ENCODE measurements at regions not wholly inside any gene's neighbourhood (a gene's known extent, or its start where the extent isn't known, plus 50 kb on each side); places are given as distances from the start of the nearest gene placed in this dataset.

DNA sequence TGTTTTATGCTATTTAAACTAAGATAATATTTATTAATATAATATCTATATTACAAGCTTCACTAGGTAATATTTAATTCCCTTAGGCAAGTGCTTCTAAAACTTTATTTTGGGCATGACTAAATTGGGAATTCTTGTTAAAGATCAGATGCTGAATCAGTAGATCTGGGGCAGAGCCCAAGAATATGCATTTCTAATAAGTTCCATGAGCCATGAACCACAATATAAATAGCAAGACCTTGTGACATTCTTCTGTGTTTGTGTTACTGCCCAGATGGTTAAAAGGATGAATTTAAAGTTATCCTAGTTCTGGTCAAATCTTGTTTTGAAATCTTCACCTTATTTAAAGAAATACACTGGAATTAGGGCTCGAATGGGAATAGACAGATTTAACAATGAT, 258.4 kb upstream of the CACNA2D1 start:
- Mint-ChIP-seq H3K27me3 (ENCODE audit: unreplicated experiment) (no peaks in the 10 kb centered on the region), H3K36me3 (ENCODE audit: low read depth, unreplicated experiment) (no peaks in the 10 kb centered on the region), H3K4me3 (ENCODE audit: unreplicated experiment) (no peak overlapping the region), H3K9me3 (ENCODE audit: unreplicated experiment) (no peaks in the 10 kb centered on the region), H3K27ac (ENCODE audit: unreplicated experiment) (no peak overlapping the region), H3K4me1 (ENCODE audit: unreplicated experiment) (no peaks in the 10 kb centered on the region)
- no peak for DNase-seq (ENCODE audit: low spot score)
- TF ChIP-seq, protein P1, sequence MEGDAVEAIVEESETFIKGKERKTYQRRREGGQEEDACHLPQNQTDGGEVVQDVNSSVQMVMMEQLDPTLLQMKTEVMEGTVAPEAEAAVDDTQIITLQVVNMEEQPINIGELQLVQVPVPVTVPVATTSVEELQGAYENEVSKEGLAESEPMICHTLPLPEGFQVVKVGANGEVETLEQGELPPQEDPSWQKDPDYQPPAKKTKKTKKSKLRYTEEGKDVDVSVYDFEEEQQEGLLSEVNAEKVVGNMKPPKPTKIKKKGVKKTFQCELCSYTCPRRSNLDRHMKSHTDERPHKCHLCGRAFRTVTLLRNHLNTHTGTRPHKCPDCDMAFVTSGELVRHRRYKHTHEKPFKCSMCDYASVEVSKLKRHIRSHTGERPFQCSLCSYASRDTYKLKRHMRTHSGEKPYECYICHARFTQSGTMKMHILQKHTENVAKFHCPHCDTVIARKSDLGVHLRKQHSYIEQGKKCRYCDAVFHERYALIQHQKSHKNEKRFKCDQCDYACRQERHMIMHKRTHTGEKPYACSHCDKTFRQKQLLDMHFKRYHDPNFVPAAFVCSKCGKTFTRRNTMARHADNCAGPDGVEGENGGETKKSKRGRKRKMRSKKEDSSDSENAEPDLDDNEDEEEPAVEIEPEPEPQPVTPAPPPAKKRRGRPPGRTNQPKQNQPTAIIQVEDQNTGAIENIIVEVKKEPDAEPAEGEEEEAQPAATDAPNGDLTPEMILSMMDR (IDR thresholded peaks at IDR 0.05; ENCODE audit: unreplicated experiment) = no peak

DNA sequence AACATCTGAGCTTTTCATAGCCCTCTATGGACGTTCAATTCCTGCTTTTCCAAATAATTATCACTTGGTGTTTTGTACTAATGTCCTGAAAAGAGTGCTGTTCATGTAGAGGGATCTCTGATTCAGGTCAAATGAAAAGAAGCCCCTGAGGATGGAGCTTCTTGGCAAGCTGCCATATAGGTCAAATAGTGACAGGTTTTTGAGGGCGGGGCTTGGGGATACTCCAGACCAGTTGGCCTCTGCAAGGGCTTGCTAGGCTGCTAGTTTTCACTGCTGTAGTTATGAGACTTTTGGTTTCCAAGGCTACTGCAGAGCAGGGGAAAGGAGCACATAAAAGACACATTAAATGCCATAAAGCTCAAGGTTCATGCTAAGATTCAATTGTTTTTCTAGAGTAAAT, 257.2 kb upstream of the CACNA2D1 start:
- Mint-ChIP-seq H3K9me3 (ENCODE audit: unreplicated experiment) (no peaks in the 10 kb centered on the region), H3K4me3 (ENCODE audit: unreplicated experiment) (no peak overlapping the region), H3K36me3 (ENCODE audit: low read depth, unreplicated experiment) (no peaks in the 10 kb centered on the region), H3K4me1 (ENCODE audit: unreplicated experiment) (no peaks in the 10 kb centered on the region), H3K27me3 (ENCODE audit: unreplicated experiment) (no peaks in the 10 kb centered on the region), H3K27ac (ENCODE audit: unreplicated experiment) (no peak overlapping the region)
- DNase-seq (ENCODE audit: low spot score) = no peak
- TF ChIP-seq, protein P1 (IDR thresholded peaks at IDR 0.05; ENCODE audit: unreplicated experiment) = no peak

DNA sequence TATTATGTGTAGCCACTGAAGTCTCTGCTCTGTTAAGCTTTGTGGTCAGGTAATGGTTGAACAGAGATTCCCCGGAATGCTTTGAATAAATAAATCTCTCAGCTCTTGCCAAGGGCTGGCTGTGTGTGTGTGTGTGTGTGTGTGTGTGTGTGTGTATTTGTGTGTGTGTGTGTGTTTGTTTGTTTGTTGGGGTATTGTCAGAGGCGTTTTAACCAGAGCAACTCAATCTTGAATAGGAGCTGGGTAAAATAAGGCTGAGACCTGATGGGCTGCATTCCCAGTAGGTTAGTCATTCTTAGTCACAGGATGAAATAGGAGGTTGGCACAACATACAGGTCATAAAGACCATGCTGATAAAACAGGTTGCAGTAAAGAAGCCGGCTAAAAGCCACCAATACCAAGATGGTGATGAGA, 256.2 kb upstream of the CACNA2D1 start:
- Mint-ChIP-seq H3K4me1 (ENCODE audit: unreplicated experiment) (no peaks in the 10 kb centered on the region), H3K27ac (ENCODE audit: unreplicated experiment) (no peak overlapping the region), H3K9me3 (ENCODE audit: unreplicated experiment) (no peaks in the 10 kb centered on the region), H3K4me3 (ENCODE audit: unreplicated experiment) (no peak overlapping the region), H3K27me3 (ENCODE audit: unreplicated experiment) (no peaks in the 10 kb centered on the region), H3K36me3 (ENCODE audit: low read depth, unreplicated experiment) (no peaks in the 10 kb centered on the region)
- TF ChIP-seq, protein P1 (IDR thresholded peaks at IDR 0.05; ENCODE audit: unreplicated experiment) = no peak
- no peak for DNase-seq (ENCODE audit: low spot score)

DNA sequence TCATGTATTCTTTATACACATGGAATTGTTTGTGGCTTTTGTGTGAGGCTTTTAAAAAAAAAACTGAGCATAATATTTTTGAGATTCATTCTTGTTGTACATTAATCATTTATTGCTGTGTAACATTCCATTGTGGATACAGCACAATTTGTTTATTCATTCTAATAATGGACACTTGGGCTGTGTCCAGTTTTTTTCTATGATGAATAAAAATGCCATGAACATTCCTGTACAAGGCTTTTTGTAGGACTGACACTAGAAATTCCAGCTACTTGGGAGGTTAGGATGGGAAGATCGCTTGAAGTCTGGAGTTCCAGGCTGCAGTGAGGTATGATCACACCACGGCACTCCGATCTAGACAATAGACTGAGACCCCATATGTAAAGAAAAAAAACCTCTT, 254.3 kb upstream of the CACNA2D1 start:
- no peak for DNase-seq (ENCODE audit: low spot score)
- no peaks in the 10 kb centered on the region for H3K4me1 Mint-ChIP-seq (ENCODE audit: unreplicated experiment)
- H3K27me3 Mint-ChIP-seq (ENCODE audit: unreplicated experiment) = no peaks in the 10 kb centered on the region
- H3K36me3 Mint-ChIP-seq (ENCODE audit: low read depth, unreplicated experiment) = no peaks in the 10 kb centered on the region
- H3K9me3 Mint-ChIP-seq (ENCODE audit: unreplicated experiment) = no peaks in the 10 kb centered on the region
- H3K4me3 Mint-ChIP-seq (ENCODE audit: unreplicated experiment) = no peak overlapping the region
- no peak overlapping the region for H3K27ac Mint-ChIP-seq (ENCODE audit: unreplicated experiment)
- TF ChIP-seq, protein P1 (IDR thresholded peaks at IDR 0.05; ENCODE audit: unreplicated experiment) = no peak

DNA sequence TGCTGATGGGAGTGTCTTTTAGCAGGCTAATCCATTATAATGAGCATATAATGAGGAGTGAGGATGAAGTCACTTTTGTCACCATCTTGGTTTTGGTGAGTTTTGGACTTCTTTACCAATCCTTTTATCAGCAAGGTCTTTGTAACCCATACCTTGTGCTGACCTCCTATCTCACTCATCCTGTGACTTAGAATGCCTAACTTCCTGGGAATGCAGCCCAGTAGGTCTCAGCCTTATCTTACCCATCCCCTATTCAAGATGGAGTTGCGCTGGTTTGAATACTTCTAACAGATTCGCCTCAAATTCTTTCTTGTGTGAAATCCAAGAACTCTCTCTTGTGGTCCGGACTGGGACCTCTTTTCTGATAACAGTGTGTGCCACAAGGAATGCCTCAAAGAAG, 253.1 kb upstream of the CACNA2D1 start:
- no peaks in the 10 kb centered on the region for H3K9me3 Mint-ChIP-seq (ENCODE audit: unreplicated experiment)
- H3K27ac Mint-ChIP-seq (ENCODE audit: unreplicated experiment) = no peak overlapping the region
- TF ChIP-seq, protein P1 (IDR thresholded peaks at IDR 0.05; ENCODE audit: unreplicated experiment) = no peak
- peaks cover 2% of the 10 kb centered on the region for H3K27me3 Mint-ChIP-seq (ENCODE audit: unreplicated experiment)
- no peak overlapping the region for H3K4me3 Mint-ChIP-seq (ENCODE audit: unreplicated experiment)
- DNase-seq (ENCODE audit: low spot score) = no peak
- no peaks in the 10 kb centered on the region for H3K4me1 Mint-ChIP-seq (ENCODE audit: unreplicated experiment)
- no peaks in the 10 kb centered on the region for H3K36me3 Mint-ChIP-seq (ENCODE audit: low read depth, unreplicated experiment)
